HG03196 (cell line): ENCODE measurements at regions not wholly inside any gene's neighbourhood (a gene's known extent, or its start where the extent isn't known, plus 50 kb on each side); places are given as distances from the start of the nearest gene placed in this dataset.
"Not testable (repeated sequence)": the region's sequence is repeated elsewhere in the genome, so short reads cannot be mapped to it uniquely, and the experiment has no call there.

ENCODE experiments used
- ATAC-seq: cut with Tn5 transposase; IDR thresholded peaks from one replicate; pipeline ENCODE4 v1.9.1; 2021; ENCODE audit not compliant: unreplicated experiment

DNA sequence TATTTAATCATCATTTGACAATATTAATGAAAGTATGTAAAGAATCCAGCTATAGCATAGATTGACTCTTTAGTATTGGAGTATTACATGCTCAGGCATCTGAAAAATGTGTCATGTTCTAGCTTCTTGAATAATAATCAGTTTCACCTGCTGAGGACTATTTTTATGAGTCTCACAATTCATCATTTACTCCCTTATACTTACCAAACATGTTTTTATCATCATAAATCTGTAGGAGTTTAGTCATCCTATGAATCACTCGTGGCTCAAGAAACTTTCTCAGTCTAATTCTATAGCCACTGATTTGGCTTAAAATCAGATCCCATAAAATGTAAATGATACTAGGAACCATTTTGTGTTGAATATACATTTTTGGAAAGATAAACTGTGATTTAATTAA is 1616.1 kb downstream of the C4orf33 start:
- ATAC-seq = no peak

DNA sequence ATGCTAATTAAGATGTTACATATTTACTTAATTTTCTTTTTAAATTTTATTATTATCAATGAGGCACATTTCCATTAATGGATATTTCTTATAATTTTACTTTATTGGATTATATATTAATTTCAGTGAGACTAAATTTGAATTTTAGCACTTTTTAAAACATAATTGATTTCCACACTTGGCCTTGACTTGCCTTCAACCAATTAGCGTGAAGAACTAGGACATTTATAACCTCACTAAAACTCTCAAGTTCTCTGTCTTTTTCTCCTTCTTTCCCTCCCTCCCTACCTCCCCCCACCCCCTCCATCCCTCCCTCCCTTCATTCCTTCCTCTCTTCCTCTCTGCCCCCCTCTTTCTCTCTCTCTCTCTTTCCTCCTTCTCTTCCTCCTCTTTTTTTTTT is 1618.1 kb downstream of the C4orf33 start:
- ATAC-seq = no peak

DNA sequence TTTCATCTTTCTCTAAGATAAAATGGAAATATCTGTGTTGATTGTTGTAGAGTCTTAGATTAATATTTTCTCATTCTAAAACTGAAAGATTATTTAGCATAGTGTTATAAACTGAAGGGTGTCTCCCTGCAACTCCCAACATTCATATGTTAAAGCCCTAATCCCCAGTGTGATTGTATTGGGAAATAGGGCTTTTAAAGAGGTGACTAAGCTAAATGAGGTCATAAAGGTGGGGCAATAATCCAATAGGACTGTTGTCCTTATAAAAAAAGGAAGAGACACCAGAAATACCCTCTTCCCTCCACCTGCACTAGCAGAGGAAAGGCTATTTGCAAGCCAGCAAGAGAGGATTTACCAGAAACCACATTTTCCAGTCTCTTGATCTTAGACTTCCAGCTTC is 1626.4 kb downstream of the C4orf33 start:
- no peak for ATAC-seq

DNA sequence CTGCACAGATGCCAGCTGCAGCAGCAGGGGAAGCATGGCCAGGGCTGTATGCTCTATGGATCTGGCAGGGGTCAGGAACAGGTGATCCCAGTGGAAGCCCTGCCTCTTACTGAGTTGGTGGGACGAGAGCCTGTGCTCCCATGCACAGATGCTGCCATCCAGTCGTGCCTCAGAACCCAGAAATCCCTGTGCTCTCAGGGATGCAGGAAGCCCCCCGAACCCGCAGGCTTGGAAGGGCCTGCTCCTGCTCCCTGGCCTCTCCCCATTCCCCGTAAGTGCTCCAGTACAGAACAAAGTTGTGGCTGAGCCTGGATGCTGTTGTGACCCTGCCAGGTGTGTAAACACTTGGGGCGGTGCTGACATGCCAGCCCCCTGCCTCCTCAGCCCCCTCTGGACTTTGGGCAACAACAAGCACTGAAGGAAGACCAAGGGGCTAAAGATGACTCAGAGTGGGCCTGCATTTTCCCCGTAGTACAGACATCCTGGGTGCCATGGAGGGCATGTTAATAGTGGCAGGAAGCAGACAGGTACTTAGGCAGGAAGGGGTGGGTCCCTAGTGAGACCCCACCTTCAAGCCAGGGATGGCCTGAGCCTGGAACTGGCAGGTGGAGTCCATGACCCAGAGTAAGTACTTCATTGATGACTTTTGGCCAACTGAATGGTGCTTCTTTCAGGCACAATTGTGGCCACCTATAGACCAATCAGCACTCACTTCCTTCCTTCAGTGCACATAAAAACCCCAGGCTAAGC is 1640.7 kb downstream of the C4orf33 start:
- no peak for ATAC-seq

DNA sequence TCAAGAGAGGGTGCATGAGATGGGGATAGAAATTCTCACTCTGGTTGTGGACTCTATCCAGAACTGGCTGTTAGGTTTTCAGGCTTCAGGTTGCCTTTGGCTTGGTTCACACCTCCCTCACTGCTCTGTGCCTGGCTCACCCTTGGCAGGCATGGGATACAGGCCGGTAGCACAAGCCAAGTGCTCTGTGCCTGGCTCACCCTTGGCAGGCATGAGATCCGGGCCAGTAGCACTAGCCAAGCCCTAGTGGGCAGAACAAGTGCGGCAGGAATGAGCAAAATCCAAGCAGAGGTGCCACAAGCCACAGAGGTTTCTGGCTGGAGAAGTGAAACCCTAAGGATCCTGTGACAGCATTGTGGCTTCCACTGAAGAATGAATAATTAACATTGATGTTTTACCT is 1642.3 kb downstream of the C4orf33 start:
- ATAC-seq = no peak

DNA sequence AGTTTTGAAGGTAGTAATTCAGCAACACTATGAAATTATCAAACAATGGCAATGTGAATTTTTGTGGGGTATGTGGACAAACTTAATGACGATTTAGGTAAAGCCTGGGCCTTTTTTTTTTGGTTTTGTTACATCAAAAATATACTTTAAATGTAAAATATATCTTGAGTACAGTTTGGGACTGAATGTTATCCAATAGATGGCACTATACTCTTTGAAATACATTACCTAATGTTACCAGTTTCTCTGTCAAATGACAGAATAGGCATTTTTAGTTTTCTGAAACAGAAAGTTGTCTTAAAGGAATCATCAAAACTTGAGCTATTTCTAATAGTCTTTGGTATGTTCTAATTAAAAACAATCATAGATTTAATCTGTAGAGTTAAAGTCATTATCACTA is 1651.9 kb downstream of the C4orf33 start:
- no peak for ATAC-seq

DNA sequence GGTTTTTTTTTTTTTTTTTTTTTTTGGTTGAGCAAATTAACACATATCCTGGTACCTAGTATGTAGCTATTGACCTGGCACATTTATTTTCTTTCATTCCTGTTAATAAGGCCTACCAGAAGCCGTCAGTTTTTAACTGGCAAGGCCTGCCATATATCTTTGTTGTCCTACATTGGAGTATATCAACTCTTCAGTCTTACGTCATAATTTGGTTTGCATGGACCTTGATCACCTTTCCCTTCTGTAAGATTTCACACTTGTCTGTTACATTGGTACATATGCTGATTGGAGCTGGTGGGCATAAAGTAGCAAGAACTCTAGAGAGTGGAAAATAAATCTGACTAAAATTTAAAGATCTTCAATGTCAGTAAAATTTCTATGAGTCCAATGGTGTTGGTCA is 1658.0 kb downstream of the C4orf33 start:
- no peak for ATAC-seq

DNA sequence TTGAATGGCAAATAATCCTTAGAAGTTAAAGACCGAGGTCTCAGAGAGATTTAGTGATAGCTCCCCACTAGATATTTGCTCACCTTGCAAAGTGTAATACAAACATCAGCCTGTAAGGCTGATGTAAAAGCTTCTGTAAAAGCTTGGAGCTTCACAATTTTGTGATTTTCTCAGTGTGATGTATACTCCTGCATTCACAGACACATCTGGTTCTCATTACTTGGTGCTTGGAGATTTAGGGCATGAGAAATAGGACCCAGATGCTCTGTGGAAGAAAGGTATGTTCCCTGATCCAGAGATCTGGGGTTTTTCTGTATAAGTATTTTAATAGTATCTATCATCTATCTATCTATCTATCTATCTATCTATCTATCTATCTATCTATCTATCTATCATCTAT is 1664.3 kb downstream of the C4orf33 start:
- ATAC-seq = no peak

DNA sequence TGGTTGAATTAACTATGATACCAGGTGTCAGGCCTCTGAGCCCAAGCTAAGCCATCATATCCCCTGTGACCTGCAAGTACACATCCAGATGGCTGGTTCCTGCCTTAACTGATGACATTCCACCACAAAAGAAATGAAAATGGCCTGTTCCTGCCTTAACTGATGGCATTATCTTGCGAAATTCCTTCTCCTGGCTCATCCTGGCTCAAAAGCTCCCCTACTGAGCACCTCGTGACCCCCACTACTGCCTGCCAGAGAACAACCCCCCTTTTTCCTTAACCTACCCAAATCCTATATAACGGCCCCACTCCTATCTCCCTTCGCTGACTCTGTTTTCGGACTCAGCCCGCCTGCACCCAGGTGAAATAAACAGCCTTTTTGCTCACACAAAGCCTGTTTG is 1671.4 kb downstream of the C4orf33 start:
- not testable (repeated sequence) for ATAC-seq

DNA sequence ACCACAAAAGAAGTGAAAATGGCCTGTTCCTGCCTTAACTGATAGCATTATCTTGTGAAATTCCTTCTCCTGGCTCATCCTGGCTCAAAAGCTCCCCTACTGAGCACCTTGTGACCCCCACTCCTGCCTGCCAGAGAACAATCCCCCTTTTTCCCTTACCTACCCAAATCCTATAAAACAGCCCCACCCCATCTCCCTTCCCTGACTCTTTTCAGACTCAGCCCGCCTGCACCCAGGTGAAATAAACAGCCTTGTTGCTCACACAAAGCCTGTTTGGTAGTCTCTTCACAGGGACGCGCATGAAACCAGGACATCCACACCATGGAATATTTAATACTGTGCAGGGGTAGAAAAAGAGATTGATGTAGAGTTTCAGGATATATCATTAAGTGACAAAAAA is 1677.0 kb downstream of the C4orf33 start:
- ATAC-seq = not testable (repeated sequence)

DNA sequence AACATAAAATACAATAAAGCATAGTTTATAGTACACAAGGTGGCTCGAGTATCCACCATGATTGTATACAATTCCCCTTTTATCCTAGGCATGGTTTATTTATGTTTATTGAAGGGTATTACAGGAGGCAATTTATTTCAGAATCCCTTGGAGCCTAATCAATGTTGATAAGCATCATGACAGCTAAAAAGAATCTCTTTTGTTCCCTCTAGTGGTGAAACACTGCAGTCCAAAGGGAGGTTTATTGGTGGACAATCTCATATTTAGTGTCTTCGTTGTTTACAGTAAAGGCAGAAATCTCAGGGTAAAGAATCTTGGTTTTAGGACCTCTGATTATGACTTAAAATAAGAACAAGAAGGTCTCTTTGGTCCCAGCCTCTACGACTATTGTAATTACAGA is 1712.5 kb downstream of the C4orf33 start:
- no peak for ATAC-seq

DNA sequence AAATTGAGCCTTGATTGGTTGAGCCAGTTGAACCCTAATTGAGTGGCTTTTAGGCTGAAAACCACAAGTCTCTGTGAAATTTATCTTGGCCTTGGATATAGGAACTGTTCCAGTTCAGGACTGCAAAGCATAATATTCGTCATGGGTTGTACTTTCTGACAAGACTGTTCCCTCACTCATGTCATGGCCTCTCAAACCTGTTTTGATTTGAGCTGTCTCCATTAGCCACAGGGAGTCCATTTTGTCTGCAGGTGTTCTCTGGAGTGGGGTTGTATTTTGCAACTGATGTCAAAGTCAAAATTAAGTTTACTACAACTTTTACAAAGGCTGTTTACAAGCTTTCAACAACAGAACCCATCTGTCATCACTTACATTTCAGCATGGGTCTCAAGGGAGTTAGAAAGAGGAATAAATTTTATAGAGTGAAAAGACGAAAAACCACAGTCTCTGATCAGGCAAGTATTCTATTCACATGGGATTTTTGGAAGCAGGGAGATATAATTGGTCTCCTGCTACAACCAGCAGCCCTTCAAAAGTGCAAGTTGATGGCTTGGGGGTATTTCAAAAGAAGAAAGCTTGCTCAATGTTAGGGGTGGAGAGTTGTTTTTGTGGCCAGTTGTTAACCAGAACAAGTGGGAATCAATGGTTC is 1716.3 kb downstream of the C4orf33 start:
- no peak for ATAC-seq

DNA sequence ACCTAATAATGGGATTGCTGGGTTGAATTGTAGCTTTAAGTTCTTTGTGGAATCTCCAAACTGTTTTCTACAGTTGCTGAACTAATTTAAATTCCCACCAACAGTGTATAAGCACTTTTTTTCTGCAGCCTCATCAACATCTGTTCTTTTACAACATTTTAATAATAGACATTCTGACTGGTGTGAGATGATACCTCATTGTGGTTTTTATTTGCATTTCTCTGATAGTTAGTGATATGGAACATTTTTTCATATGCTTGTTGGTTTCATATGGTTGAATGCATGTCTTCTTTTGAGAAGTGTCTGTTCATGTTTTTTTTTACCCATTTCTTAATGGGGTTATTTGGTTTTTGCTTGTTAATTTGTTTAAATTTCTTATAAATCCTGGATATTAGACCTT is 1718.9 kb downstream of the C4orf33 start:
- ATAC-seq = no peak

DNA sequence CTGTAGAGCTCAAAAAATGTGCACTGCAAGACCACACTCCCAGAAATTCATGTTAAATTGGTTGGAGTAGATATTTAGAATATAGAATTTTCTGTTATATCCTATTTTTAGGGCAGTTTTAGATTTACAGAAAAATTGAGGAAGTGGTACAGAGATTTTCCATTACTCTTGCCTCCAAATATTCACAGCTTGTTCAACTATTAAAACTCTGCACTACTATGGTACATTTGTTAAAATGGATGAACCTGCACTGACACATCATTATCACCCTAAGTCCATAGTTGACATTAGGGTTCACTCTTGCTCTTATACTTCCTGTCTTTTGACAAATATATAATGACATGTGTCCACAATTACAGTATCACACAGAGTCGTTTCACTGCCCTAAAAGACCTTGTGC is 1724.5 kb downstream of the C4orf33 start:
- ATAC-seq = no peak

DNA sequence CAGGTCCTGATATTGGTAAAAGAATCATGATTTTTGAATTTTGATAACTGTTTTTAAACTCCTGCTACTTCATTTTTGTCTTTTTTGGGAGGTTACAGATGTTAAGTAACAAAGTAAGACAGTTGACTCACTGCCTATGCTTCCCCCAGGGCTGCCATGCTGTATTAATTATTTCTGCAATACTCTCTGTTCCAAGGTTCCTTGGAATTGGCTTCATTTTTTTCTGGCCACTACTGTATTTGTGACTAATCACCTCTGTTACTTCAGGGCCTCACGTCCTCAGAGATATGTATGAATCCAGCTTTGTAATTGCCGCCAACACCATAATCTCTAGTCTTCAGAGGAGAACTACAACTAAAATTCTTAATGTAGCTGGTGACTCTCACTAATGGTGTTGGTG is 1729.3 kb downstream of the C4orf33 start:
- ATAC-seq = no peak

DNA sequence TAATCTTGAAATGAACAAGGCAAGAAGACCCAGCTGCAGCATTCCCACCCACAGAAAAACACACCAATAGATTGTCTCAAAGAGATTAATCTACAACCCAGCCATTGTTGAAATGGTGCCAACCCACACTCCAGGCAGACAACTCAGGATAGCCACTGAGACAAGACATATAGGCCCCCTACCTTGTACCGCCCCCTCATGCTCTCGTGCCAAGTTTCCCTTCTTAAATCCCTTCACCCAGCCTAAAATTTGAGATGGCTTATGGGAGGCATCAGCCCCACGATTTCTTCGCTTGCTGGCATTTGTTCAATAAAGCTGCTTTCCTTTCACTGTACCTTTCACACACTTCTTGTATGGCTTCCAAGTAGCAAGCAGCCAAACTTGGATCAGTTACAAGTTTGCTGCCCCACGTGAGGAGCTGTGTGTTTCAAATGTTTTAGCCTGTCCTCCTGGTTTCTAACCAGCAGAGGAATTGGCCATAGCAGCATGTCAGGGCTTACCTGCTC is 1754.1 kb downstream of the C4orf33 start:
- ATAC-seq = no peak

DNA sequence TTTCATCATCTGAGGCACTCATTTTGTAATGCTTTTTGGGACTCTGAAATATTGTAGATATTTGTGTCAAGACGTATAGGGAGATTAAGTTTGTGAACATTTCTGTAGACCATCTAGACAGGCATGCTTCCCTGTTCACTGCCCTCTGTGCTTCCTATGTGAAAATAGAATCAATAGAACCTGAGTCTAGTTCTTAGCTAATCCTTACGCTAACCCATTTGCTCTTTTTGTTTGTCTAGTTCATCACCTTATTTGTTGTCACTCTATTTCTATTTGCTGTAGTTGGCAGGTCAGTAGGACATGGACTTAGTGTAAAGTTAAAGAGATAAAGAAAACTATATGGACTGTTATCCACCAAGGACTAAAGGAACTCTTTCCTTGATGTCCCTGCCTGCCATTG is 1755.2 kb downstream of the C4orf33 start:
- ATAC-seq = no peak

DNA sequence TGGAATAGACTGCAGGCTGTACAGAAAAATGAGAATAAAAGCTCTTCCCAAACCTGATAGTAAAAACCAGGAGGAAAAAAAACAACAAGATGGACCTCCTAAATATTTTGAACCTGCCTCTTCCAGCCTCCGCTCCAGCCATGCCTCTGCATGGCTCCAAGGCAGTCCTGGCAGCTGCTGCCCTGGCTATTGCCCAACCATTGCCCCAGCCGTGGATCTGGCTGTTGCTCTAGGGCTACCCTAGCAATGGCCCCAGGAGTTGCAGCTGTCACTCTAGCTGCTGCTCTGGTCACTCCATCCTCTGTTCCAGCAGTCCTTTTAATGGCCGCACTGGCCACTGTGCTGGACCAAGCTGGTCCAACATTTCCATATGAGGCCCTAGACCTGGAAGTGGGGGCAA is 1756.0 kb downstream of the C4orf33 start:
- ATAC-seq = no peak

DNA sequence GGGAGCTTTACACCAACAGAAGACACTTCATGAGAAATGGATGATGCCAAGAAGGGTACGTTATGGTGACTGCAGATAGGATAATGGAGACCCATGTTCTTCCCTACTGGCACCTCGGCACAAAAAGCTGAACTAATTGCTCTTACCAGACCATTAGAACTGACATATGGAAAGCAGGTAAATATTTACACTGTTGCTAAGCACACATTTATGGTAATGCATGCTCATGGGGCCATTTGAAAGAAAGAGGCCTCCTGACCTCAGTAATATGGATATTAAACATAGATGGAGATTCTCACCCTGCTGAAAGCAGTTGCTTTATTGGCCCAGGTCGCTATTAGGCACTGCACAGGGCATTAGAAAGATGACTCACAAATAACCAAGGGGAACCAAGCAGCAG is 1759.6 kb downstream of the C4orf33 start:
- no peak for ATAC-seq

DNA sequence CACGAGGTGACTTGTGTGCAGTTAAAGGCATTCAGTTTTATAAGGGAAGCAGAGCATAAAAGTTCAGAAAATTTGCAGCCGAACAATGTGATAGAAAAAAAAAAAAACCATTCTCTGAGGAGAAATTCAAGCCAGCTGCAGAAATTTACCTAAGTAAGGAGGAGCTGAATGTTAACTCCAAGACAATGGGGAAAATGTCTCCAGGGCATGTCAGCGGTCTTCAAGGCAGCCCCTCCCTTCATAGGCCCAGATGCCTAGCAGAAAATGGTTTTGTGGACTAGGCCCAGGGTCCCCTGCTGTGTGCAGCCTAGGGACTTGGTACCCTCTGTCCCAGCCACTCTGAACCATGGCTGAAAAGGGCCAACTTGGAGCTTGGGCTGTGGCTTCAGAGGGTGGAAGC is 1764.0 kb downstream of the C4orf33 start:
- no peak for ATAC-seq

DNA sequence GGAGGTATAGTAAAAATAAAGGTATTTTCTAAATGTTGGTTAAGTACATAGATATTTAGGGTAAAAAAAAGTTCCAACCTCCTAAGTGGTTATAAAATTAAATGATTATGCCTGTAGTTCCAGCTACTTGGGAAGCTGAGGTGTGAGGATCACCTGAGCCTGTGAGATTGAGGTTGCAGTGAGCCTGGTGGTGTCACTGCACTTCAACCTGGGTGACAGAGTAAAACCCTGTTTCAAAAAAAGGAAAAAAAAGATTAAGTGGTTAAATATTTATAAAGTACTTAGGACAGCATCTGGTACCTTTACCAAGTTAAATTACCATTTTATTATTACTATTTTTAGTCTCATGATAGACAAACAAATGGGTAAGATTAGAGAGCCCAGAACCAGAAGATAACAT is 1801.0 kb downstream of the C4orf33 start:
- no peak for ATAC-seq

DNA sequence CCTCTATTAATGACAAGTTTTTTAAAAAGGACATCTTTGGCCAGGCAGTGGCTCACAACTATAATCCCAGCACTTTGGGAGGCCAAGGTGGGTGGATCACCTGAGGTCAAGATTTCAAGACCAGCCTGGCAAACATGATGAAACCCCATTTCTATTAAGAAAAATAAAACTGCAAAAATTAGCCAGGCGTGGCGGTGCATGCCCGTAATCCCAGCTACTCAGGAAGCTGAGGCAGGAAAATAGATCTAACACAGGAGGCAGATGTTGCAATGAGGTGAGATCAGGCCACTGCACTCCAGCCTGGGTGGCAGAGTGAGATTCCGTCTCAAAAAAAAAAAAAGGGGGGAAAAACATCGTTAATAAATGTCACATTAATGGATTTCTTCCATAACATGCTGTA is 1805.4 kb downstream of the C4orf33 start:
- ATAC-seq = no peak

DNA sequence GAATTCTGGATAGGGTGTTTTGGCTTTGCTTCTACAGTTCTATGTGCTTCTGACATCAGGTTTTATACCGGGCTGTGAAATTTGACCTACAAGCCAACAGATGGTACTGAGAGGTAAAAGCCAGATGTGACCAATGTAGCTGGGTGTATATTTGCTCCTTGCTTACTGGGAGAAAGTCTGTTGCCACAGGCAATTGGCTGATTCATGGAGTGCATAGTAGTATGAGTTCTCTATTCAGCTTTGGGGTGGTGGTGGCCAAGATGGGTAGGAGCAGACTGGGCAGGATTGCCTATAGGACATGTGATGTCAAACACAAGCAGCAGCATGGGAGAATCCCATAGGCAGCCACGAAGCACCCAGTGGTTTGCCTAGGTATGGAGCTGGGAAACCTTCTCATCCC is 1827.0 kb downstream of the C4orf33 start:
- ATAC-seq = no peak
